ENCODE measurements at regions not wholly inside any gene's neighbourhood (a gene's known extent, or its start where the extent isn't known, plus 50 kb on each side); places are given as distances from the start of the nearest gene placed in this dataset.

- no peaks in the 10 kb centered on the region for H3K9me3 ChIP-seq
- H3K27me3 ChIP-seq: no peaks in the 10 kb centered on the region
- H3K4me3 ChIP-seq: no peak overlapping the region
- H3K27ac ChIP-seq: no peak overlapping the region
- TF ChIP-seq POLR2A (IDR thresholded peaks at IDR 0.05) (no peak), EP300 (IDR thresholded peaks at IDR 0.05) (no peak), POLR2AphosphoS5 (IDR thresholded peaks at IDR 0.05) (no peak), CTCF (IDR thresholded peaks at IDR 0.05) (no peak)
- H3K36me3 ChIP-seq: no peaks in the 10 kb centered on the region
- DNase-seq (ENCODE audit: low spot score in 2 of 2): no peak
- 70% methylated on average over 5 of the region's 8 CpGs for WGBS
- H3K4me1 ChIP-seq: no peaks in the 10 kb centered on the region
Measured at GRCh38 chr18:44197832-44198611, 482.7 kb upstream of the SETBP1 start.

GRCh38 chr18:44198612-44199284 lies 481.9 kb upstream of the SETBP1 start:
- no peak for TF ChIP-seq POLR2AphosphoS5 (IDR thresholded peaks at IDR 0.05)
- no peak for TF ChIP-seq EP300 (IDR thresholded peaks at IDR 0.05)
- TF ChIP-seq POLR2A (IDR thresholded peaks at IDR 0.05): no peak
- TF ChIP-seq CTCF (IDR thresholded peaks at IDR 0.05): no peak
- Histone ChIP-seq H3K9me3 (no peaks in the 10 kb centered on the region), H3K27ac (no peak overlapping the region), H3K4me3 (no peak overlapping the region), H3K36me3 (no peaks in the 10 kb centered on the region), H3K27me3 (no peaks in the 10 kb centered on the region), H3K4me1 (no peaks in the 10 kb centered on the region)
- WGBS: 45% methylated on average over 4 of the region's 4 CpGs
- no peak for DNase-seq (ENCODE audit: low spot score in 2 of 2)

- Histone ChIP-seq H3K27ac (no peak overlapping the region), H3K4me3 (no peak overlapping the region), H3K4me1 (no peaks in the 10 kb centered on the region), H3K9me3 (no peaks in the 10 kb centered on the region), H3K27me3 (no peaks in the 10 kb centered on the region), H3K36me3 (no peaks in the 10 kb centered on the region)
- DNase-seq (ENCODE audit: low spot score in 2 of 2): no peak
- TF ChIP-seq POLR2AphosphoS5 (IDR thresholded peaks at IDR 0.05): no peak
- TF ChIP-seq EP300 (IDR thresholded peaks at IDR 0.05): no peak
- TF ChIP-seq CTCF (IDR thresholded peaks at IDR 0.05): no peak
- TF ChIP-seq POLR2A (IDR thresholded peaks at IDR 0.05): no peak
- WGBS: 94% methylated on average over 1 of the region's 1 CpG
Measured at GRCh38 chr18:44213293-44213692, 467.4 kb upstream of the SETBP1 start.

GRCh38 chr18:44214396-44214795 lies 466.3 kb upstream of the SETBP1 start:
- no peaks in the 10 kb centered on the region for H3K9me3 ChIP-seq
- 95% methylated on average over 2 of the region's 2 CpGs for WGBS
- H3K27ac ChIP-seq: no peak overlapping the region
- H3K4me1 ChIP-seq: no peaks in the 10 kb centered on the region
- no peaks in the 10 kb centered on the region for H3K36me3 ChIP-seq
- no peaks in the 10 kb centered on the region for H3K27me3 ChIP-seq
- DNase-seq (ENCODE audit: low spot score in 2 of 2): no peak
- TF ChIP-seq EP300 (IDR thresholded peaks at IDR 0.05): no peak
- TF ChIP-seq CTCF (IDR thresholded peaks at IDR 0.05): no peak
- no peak for TF ChIP-seq POLR2AphosphoS5 (IDR thresholded peaks at IDR 0.05)
- TF ChIP-seq POLR2A (IDR thresholded peaks at IDR 0.05): no peak
- no peak overlapping the region for H3K4me3 ChIP-seq

- Histone ChIP-seq H3K4me3 (no peak overlapping the region), H3K4me1 (no peaks in the 10 kb centered on the region), H3K27ac (no peak overlapping the region), H3K9me3 (no peaks in the 10 kb centered on the region), H3K36me3 (no peaks in the 10 kb centered on the region), H3K27me3 (no peaks in the 10 kb centered on the region)
- no peak for DNase-seq (ENCODE audit: low spot score in 2 of 2)
- 47% methylated on average over 1 of the region's 1 CpG for whole genome bisulfite sequencing
- TF ChIP-seq POLR2AphosphoS5 (IDR thresholded peaks at IDR 0.05): no peak
- no peak for TF ChIP-seq POLR2A (IDR thresholded peaks at IDR 0.05)
- TF ChIP-seq CTCF (IDR thresholded peaks at IDR 0.05): no peak
- no peak for TF ChIP-seq EP300 (IDR thresholded peaks at IDR 0.05)
Measured at GRCh38 chr18:44216169-44216568, 464.5 kb upstream of the SETBP1 start.

Data from suprapubic skin (tissue), 4 donors.